Spleen (tissue), 11 donors: ENCODE measurements at regions not wholly inside any gene's neighbourhood (a gene's known extent, or its start where the extent isn't known, plus 50 kb on each side); places are given as distances from the start of the nearest gene placed in this dataset.

Source experiments
- DNase-seq: peaks from one replicate; pipeline ENCODE4 v3.0.0-alpha.2; 2020
- H3K27ac ChIP-seq, 8 donors: fragments of 200-600 bp; sonication (generic) in 7 of 8; 1 replicate in 4 of 8; 2 replicates in 4 of 8; pipeline versions ENCODE4 v1.5.0 to v1.8.0; 2016 to 2021; ENCODE audit warnings: inconsistent platforms in 4 of 8, mild to moderate bottlenecking in 4 of 8, moderate library complexity in 1 of 8
- H3K27me3 ChIP-seq, 7 donors: fragments of 200-600 bp; sonication (generic) in 6 of 7; replicated peaks in 1 of 7; 1 replicate in 4 of 7; 2 replicates in 3 of 7; pipeline versions ENCODE4 v1.5.0 to v1.8.0; 2016 to 2021; ENCODE audit warnings: inconsistent platforms in 3 of 7, mild to moderate bottlenecking in 1 of 7
- H3K36me3 ChIP-seq, 6 donors: fragments of 200-600 bp; sonication (generic) in 5 of 6; 1 replicate in 4 of 6; 2 replicates in 2 of 6; pipeline versions ENCODE4 v1.5.0 to v1.8.0; 2016 to 2021; ENCODE audit warnings: inconsistent platforms in 2 of 6
- H3K4me1 ChIP-seq, 6 donors: fragments of 200-600 bp; sonication (generic) in 5 of 6; 1 replicate in 3 of 6; 2 replicates in 3 of 6; pipeline versions ENCODE4 v1.5.0 to v1.8.0; 2016 to 2021; ENCODE audit warnings: inconsistent platforms in 3 of 6
- H3K4me3 ChIP-seq, 8 donors: fragments of 200-600 bp; sonication (generic) in 7 of 8; 1 replicate in 4 of 8; 2 replicates in 4 of 8; pipeline versions ENCODE4 v1.5.0 to v1.8.0; 2016 to 2021; ENCODE audit warnings: inconsistent platforms in 4 of 8, mild to moderate bottlenecking in 4 of 8, moderate library complexity in 2 of 8
- H3K9me3 ChIP-seq, 8 donors: fragments of 200-600 bp; sonication (generic) in 7 of 8; 1 replicate in 4 of 8; 2 replicates in 4 of 8; pipeline versions ENCODE4 v1.5.0 to v1.8.0; 2016 to 2021; ENCODE audit warnings: inconsistent platforms in 4 of 8
- POLR2A ChIP-seq, 3 donors: fragments of 450-650 bp; IDR thresholded peaks; one replicate each; pipeline ENCODE4 v1.5.1; 2017; ENCODE audit warnings: antibody characterized with exemption in 3 of 3, mild to moderate bottlenecking in 1 of 3
- POLR2AphosphoS5 ChIP-seq, 3 donors: sonication (generic); formaldehyde crosslinking; IDR thresholded peaks; one replicate each; pipeline ENCODE4 v1.5.1; 2017; ENCODE audit warnings: antibody characterized with exemption in 3 of 3
- WGBS, 5 donors: extraction: QIAGEN DNeasy Blood & Tissue Kit in 3 of 5; methylation state at CpG; one replicate each; pipeline versions ENCODE4 v1.1.5 to v1.1.7; 2013 to 2018; 5-methylcytosine and 5-hydroxymethylcytosine counted together
- intact Hi-C: fragments of 100-400 bp; cut with DNase I; formaldehyde crosslinking; loops from one replicate; pipeline ENCODE4 v1.15.0; 2023; ENCODE audit warnings: low total_unique reads
- small RNA-seq, 4 donors: library from RNA; depleted of rRNA; stranded (forward); fragments of <200 nt; gene quantifications; one replicate each; pipeline ENCODE3, GENCODE V24; 2016
- TF ChIP-seq, protein P1 (sequence below), 11 experiments: fragments of 200-600 bp in 7 of 11; fragments of 450-650 bp in 4 of 11; sonication (generic) in 4 of 11; IDR thresholded peaks in 8 of 11; conservative IDR thresholded peaks in 3 of 11; 1 replicate in 7 of 11; 2 replicates in 4 of 11; pipeline versions ENCODE4 v1.4.0 to v1.8.0; 2016 to 2021; ENCODE audit warnings: antibody characterized with exemption in 11 of 11, inconsistent platforms in 4 of 11, mild to moderate bottlenecking in 1 of 11
- donor health status: healthy with polysubstance abuse.
- donor health status: DM: no; HTN: no; CAD: no; lungs with moderate emphysema.
- donor health status: DM: no; HTN: no; CAD: no.
- donor health status: Bipolar disorder and iron deficiency.
- donor health status: healthy.
- donor health status: DM: no; HTN: no; CAD: no.
- donor health status: DM: yes; HTN: yes; CAD: no.

DNA sequence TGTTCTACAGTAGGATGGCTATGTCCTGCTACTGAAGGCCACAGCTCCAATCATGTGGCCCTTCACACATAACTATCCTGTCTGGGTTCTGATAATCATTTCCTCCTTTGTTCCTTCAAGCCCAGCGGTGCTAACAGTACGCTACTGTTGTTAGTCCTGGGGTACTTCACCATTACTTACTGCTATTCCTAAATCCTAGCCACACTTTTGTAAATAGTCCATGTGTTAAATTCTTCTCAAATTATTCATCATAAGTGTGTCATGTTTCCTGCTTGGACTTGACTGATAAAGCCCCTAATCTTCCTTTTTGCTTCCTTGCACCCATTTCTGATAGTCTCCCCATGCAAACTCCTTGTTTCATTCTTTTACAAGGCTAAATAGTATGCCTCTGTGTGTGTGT is 332.6 kb downstream of the FGF13 start:
- no peak for DNase-seq
- Histone ChIP-seq H3K4me1 (no peaks in the 10 kb centered on the region), H3K36me3 (no peaks in the 10 kb centered on the region), H3K4me3 (no peak overlapping the region), H3K9me3 (peaks cover 0 to 19% (median 8%) of the 10 kb centered on the region in 8 donors), H3K27ac (no peak overlapping the region), H3K27me3 (no peaks in the 10 kb centered on the region)
- intact Hi-C loops: no loop called here
- WGBS, 5 donors: 75 to 100% (median 90%) methylated on average over 2 of the region's 2 CpGs
- no peak for TF ChIP-seq POLR2AphosphoS5 (IDR thresholded peaks at IDR 0.05)
- TF ChIP-seq, protein P1, sequence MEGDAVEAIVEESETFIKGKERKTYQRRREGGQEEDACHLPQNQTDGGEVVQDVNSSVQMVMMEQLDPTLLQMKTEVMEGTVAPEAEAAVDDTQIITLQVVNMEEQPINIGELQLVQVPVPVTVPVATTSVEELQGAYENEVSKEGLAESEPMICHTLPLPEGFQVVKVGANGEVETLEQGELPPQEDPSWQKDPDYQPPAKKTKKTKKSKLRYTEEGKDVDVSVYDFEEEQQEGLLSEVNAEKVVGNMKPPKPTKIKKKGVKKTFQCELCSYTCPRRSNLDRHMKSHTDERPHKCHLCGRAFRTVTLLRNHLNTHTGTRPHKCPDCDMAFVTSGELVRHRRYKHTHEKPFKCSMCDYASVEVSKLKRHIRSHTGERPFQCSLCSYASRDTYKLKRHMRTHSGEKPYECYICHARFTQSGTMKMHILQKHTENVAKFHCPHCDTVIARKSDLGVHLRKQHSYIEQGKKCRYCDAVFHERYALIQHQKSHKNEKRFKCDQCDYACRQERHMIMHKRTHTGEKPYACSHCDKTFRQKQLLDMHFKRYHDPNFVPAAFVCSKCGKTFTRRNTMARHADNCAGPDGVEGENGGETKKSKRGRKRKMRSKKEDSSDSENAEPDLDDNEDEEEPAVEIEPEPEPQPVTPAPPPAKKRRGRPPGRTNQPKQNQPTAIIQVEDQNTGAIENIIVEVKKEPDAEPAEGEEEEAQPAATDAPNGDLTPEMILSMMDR (IDR thresholded peaks at IDR 0.05 in 8 of 11, conservative IDR thresholded peaks at IDR 0.05 in 3 of 11): no peak
- no peak for TF ChIP-seq POLR2A (IDR thresholded peaks at IDR 0.05)

DNA sequence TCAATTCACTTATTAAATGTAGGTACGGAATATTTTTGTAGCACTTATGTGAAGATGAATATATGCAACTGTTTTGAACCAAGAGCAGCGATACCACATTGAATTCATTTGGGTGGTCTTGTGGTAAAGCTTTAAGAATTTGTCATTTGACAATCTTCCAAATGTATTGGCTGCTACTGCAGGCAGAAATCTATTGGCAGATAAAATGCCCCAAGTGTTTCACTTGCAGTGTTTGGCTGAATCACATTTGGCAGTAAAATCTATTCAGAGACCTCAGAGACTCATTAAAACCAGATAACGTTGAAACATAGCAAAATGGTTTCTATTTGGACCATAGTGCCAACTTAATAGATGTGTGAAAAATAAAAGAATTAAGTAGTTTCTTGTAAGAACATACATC is 303.4 kb downstream of the FGF13 start:
- intact Hi-C loops: no loop called here
- H3K27me3 ChIP-seq: no peaks in the 10 kb centered on the region
- no peaks in the 10 kb centered on the region for H3K36me3 ChIP-seq
- 69 to 86% (median 77%) methylated on average over 3 of the region's 3 CpGs for WGBS, 5 donors
- H3K4me1 ChIP-seq: no peaks in the 10 kb centered on the region
- TF ChIP-seq POLR2AphosphoS5 (IDR thresholded peaks at IDR 0.05) (no peak), POLR2A (IDR thresholded peaks at IDR 0.05) (no peak)
- TF ChIP-seq, protein P1 (IDR thresholded peaks at IDR 0.05 in 8 of 11, conservative IDR thresholded peaks at IDR 0.05 in 3 of 11): no peak
- H3K4me3 ChIP-seq: no peak overlapping the region
- no peak for DNase-seq
- no peaks in the 10 kb centered on the region for H3K9me3 ChIP-seq
- no peak overlapping the region for H3K27ac ChIP-seq

DNA sequence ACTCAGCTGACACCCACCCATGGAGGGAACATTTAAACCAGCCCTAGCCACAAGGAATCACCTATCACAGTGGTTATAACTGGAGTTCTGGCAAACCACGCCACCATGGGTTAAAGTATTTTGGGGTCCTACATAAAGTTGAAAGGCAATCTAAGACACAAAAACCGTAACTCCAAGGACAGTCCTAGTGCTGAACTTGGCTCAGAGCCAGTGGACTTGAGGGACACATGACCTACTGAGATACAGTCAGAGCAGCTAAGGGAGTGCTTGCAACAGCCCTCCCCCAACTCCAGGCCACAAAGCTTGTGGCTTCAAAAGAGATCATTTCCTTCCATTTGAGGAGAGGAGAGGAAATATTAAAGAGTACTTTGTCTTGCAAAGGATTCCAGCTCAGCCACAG is 300.5 kb downstream of the FGF13 start:
- H3K4me3 ChIP-seq: no peak overlapping the region
- intact Hi-C loops: no loop called here
- DNase-seq: no peak
- no peaks in the 10 kb centered on the region for H3K36me3 ChIP-seq
- no peaks in the 10 kb centered on the region for H3K4me1 ChIP-seq
- H3K27ac ChIP-seq: no peak overlapping the region
- H3K27me3 ChIP-seq: no peaks in the 10 kb centered on the region
- no peaks in the 10 kb centered on the region for H3K9me3 ChIP-seq
- TF ChIP-seq, protein P1 (IDR thresholded peaks at IDR 0.05 in 8 of 11, conservative IDR thresholded peaks at IDR 0.05 in 3 of 11): no peak
- 36 to 62% (median 49%) methylated on average over 2 of the region's 2 CpGs for WGBS, 5 donors

Small RNAs in the stretch of these regions (small RNA-seq; reads per million reads assigned to genes)
- gene RN7SKP31 (0 reads per million in 4 donors), gene RNU6-985P (0 reads per million in 4 donors)
